ENCODE measurements at regions not wholly inside any gene's neighbourhood (a gene's known extent, or its start where the extent isn't known, plus 50 kb on each side); places are given as distances from the start of the nearest gene placed in this dataset.

DNA sequence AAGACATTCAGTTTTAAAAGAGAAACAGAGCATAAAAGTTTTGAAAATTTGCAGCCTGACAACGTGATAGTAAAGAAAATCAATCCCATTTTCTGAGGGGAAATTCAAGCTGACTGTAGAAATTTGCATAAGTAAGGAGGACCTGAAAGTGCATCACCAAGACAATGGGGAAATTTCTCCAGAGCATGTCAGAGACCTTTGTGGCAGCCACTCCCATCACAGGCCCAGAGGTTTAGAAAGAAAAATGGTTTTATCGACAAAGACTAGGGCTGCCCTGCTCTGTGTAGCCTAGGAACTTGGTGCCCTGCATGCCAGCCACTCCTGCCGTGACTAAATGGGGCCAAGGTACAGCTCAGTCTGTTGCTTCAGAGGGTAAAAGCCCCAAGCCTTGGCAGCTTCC is 1640.2 kb upstream of the PRMT6 start:
- TF ChIP-seq, protein P1, sequence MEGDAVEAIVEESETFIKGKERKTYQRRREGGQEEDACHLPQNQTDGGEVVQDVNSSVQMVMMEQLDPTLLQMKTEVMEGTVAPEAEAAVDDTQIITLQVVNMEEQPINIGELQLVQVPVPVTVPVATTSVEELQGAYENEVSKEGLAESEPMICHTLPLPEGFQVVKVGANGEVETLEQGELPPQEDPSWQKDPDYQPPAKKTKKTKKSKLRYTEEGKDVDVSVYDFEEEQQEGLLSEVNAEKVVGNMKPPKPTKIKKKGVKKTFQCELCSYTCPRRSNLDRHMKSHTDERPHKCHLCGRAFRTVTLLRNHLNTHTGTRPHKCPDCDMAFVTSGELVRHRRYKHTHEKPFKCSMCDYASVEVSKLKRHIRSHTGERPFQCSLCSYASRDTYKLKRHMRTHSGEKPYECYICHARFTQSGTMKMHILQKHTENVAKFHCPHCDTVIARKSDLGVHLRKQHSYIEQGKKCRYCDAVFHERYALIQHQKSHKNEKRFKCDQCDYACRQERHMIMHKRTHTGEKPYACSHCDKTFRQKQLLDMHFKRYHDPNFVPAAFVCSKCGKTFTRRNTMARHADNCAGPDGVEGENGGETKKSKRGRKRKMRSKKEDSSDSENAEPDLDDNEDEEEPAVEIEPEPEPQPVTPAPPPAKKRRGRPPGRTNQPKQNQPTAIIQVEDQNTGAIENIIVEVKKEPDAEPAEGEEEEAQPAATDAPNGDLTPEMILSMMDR (IDR thresholded peaks at IDR 0.05): no peak
- TF ChIP-seq POLR2AphosphoS5 (IDR thresholded peaks at IDR 0.05; ENCODE audit: low read depth, low read length) (no peak), SIN3A (IDR thresholded peaks at IDR 0.05; ENCODE audit: borderline replicate concordance, insufficient read depth, low read depth, low read length) (no peak), TCF7L2 (IDR thresholded peaks at IDR 0.05; ENCODE audit: low read depth, low read length) (no peak)
- TF ChIP-seq, protein P2, sequence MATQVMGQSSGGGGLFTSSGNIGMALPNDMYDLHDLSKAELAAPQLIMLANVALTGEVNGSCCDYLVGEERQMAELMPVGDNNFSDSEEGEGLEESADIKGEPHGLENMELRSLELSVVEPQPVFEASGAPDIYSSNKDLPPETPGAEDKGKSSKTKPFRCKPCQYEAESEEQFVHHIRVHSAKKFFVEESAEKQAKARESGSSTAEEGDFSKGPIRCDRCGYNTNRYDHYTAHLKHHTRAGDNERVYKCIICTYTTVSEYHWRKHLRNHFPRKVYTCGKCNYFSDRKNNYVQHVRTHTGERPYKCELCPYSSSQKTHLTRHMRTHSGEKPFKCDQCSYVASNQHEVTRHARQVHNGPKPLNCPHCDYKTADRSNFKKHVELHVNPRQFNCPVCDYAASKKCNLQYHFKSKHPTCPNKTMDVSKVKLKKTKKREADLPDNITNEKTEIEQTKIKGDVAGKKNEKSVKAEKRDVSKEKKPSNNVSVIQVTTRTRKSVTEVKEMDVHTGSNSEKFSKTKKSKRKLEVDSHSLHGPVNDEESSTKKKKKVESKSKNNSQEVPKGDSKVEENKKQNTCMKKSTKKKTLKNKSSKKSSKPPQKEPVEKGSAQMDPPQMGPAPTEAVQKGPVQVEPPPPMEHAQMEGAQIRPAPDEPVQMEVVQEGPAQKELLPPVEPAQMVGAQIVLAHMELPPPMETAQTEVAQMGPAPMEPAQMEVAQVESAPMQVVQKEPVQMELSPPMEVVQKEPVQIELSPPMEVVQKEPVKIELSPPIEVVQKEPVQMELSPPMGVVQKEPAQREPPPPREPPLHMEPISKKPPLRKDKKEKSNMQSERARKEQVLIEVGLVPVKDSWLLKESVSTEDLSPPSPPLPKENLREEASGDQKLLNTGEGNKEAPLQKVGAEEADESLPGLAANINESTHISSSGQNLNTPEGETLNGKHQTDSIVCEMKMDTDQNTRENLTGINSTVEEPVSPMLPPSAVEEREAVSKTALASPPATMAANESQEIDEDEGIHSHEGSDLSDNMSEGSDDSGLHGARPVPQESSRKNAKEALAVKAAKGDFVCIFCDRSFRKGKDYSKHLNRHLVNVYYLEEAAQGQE (IDR thresholded peaks at IDR 0.05; ENCODE audit: insufficient read depth in 1 of 2, low read depth in 2 of 2, low read length in 1 of 2): no peak
- H3K4me3 ChIP-seq (ENCODE audit: low read depth in 2 of 2, low read length in 2 of 2): no peak overlapping the region
- ChIA-PET CTCF (no interaction called here), POLR2A (no interaction called here)
- no peak overlapping the region for H3K27ac ChIP-seq (ENCODE audit: low read length)
- DNase-seq (ENCODE audit: low read depth, low spot score): no peak
- BruUV-seq (replicated peaks): no TSS peak
- no peaks in the 10 kb centered on the region for H3K9me3 ChIP-seq (ENCODE audit: control insufficient read depth, insufficient read depth, low read depth, low read length)
- no peaks in the 10 kb centered on the region for H3K4me1 ChIP-seq (ENCODE audit: control insufficient read depth, insufficient read depth, low read length)
- ATAC-seq: no peak
- no peaks in the 10 kb centered on the region for H3K27me3 ChIP-seq (ENCODE audit: control insufficient read depth, insufficient read depth, low read length)
- no peaks in the 10 kb centered on the region for H3K36me3 ChIP-seq (ENCODE audit: control insufficient read depth, insufficient read depth, low read length)
- intact Hi-C loops (cut with micrococcal nuclease; ENCODE audit: unreplicated experiment): no loop called here
- in situ Hi-C loops (cut with HindIII; ENCODE audit: low pct_unique_long_range_greater_than_20kb, low sequenced_read_pairs): no loop called here

DNA sequence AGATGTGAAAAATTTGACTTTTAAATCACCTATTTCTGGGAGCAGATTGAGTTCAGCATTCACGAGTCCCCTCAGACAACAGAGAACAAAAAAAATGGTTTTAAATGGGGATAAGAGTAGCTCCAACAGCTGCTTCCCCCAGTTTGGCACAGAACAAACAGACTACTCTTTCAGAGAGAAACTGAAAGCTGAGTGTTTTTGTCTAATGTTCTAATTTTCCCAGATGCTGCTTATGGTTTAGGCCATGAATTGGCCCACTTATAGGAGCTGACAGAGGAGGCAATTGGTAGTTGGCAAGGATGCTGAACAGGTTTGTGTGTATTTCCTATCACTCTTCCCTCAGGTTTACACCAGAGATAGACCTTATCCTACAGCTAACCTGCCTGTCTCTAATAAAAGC is 1637.4 kb upstream of the PRMT6 start:
- ATAC-seq (no peak), DNase-seq (ENCODE audit: low read depth, low spot score) (no peak)
- no peak for TF ChIP-seq TCF7L2 (IDR thresholded peaks at IDR 0.05; ENCODE audit: low read depth, low read length)
- no peak for TF ChIP-seq POLR2AphosphoS5 (IDR thresholded peaks at IDR 0.05; ENCODE audit: low read depth, low read length)
- TF ChIP-seq, protein P2 (IDR thresholded peaks at IDR 0.05; ENCODE audit: insufficient read depth in 1 of 2, low read depth in 2 of 2, low read length in 1 of 2): no peak
- TF ChIP-seq, protein P1 (IDR thresholded peaks at IDR 0.05): no peak
- intact Hi-C loops (cut with micrococcal nuclease; ENCODE audit: unreplicated experiment): no loop called here
- H3K36me3 ChIP-seq (ENCODE audit: control insufficient read depth, insufficient read depth, low read length): no peaks in the 10 kb centered on the region
- BruUV-seq (replicated peaks): no TSS peak
- in situ Hi-C loops (cut with HindIII; ENCODE audit: low pct_unique_long_range_greater_than_20kb, low sequenced_read_pairs): no loop called here
- no peak overlapping the region for H3K27ac ChIP-seq (ENCODE audit: low read length)
- ChIA-PET POLR2A (no interaction called here), CTCF (no interaction called here)
- no peaks in the 10 kb centered on the region for H3K27me3 ChIP-seq (ENCODE audit: control insufficient read depth, insufficient read depth, low read length)
- H3K9me3 ChIP-seq (ENCODE audit: control insufficient read depth, insufficient read depth, low read depth, low read length): no peaks in the 10 kb centered on the region
- H3K4me1 ChIP-seq (ENCODE audit: control insufficient read depth, insufficient read depth, low read length): no peaks in the 10 kb centered on the region
- no peak overlapping the region for H3K4me3 ChIP-seq (ENCODE audit: low read depth in 2 of 2, low read length in 2 of 2)

Data from Panc1 (cell line).